ENCODE measurements at regions not wholly inside any gene's neighbourhood (a gene's known extent, or its start where the extent isn't known, plus 50 kb on each side); places are given as distances from the start of the nearest gene placed in this dataset.
A peak's percentile ranks its signal among the peaks of the same experiment; 100 is the strongest.
"Not testable (repeated sequence)": the region's sequence is repeated elsewhere in the genome, so short reads cannot be mapped to it uniquely, and the experiment has no call there.

GRCh38 chrX:81959964-81960363, 758.1 kb downstream of the SH3BGRL start:
- Histone ChIP-seq H3K27ac (ENCODE audit: low read length) (no peak overlapping the region), H3K27me3 (ENCODE audit: low read depth, low read length) (no peaks in the 10 kb centered on the region), H4K20me1 (ENCODE audit: insufficient read depth, low read length) (no peaks in the 10 kb centered on the region), H3K4me2 (ENCODE audit: low read length) (no peak overlapping the region), H3K9ac (ENCODE audit: low read length) (no peak overlapping the region), H3K4me1 (ENCODE audit: low read length) (0 out of 2 replicates have a peak, but pooled peaks cover 6% of the 10 kb centered on the region), H3K4me3 (ENCODE audit: low read length) (no peak overlapping the region), H2AFZ (ENCODE audit: low read depth, low read length) (no peak overlapping the region; the same call in 1 of the 2 replicates), H3K36me3 (replicated peaks; ENCODE audit: low read depth, low read length) (no peaks in the 10 kb centered on the region), H3K79me2 (ENCODE audit: low read length) (no peaks in the 10 kb centered on the region), H3K9me3 (ENCODE audit: insufficient read depth, low read length) (no peaks in the 10 kb centered on the region)
- TF ChIP-seq EZH2phosphoT487 (IDR thresholded peaks at IDR 0.05; ENCODE audit: low read depth) (no peak), CTCF (IDR thresholded peaks at IDR 0.05; ENCODE audit: low read depth, low read length) (no peak)

GRCh38 chrX:81974413-81974812, 772.5 kb downstream of the SH3BGRL start:
- H3K9ac ChIP-seq (ENCODE audit: low read length) = not testable (repeated sequence)

GRCh38 chrX:81979806-81980515, 778.1 kb downstream of the SH3BGRL start:
- Histone ChIP-seq H3K36me3 (replicated peaks; ENCODE audit: low read depth, low read length) (no peaks in the 10 kb centered on the region), H3K4me3 (ENCODE audit: low read length) (no peak overlapping the region), H3K79me2 (ENCODE audit: low read length) (no peaks in the 10 kb centered on the region), H4K20me1 (ENCODE audit: insufficient read depth, low read length) (no peaks in the 10 kb centered on the region), H3K27ac (ENCODE audit: low read length) (no peak overlapping the region), H2AFZ (ENCODE audit: low read depth, low read length) (no peak overlapping the region), H3K4me1 (ENCODE audit: low read length) (peaks cover 7% of the 10 kb centered on the region; the same call in 1 of the 2 replicates), H3K9ac (ENCODE audit: low read length) (no peak overlapping the region), H3K27me3 (ENCODE audit: low read depth, low read length) (no peaks in the 10 kb centered on the region), H3K4me2 (ENCODE audit: low read length) (peak overlapping the region; percentile 22; the same call in 1 of the 2 replicates), H3K9me3 (ENCODE audit: insufficient read depth, low read length) (no peaks in the 10 kb centered on the region)
- TF ChIP-seq EZH2phosphoT487 (IDR thresholded peaks at IDR 0.05; ENCODE audit: low read depth) (no peak), CTCF (IDR thresholded peaks at IDR 0.05; ENCODE audit: low read depth, low read length) (no peak)

More at GRCh38 chrX:81974413-81974812, 772.5 kb downstream of the SH3BGRL start:
- not testable (repeated sequence) for H3K36me3 ChIP-seq (replicated peaks; ENCODE audit: low read depth, low read length); H3K27ac ChIP-seq (ENCODE audit: low read length); H3K4me3 ChIP-seq (ENCODE audit: low read length); H3K4me2 ChIP-seq (ENCODE audit: low read length); H3K79me2 ChIP-seq (ENCODE audit: low read length); H2AFZ ChIP-seq (ENCODE audit: low read depth, low read length); H4K20me1 ChIP-seq (ENCODE audit: insufficient read depth, low read length); H3K9me3 ChIP-seq (ENCODE audit: insufficient read depth, low read length); H3K4me1 ChIP-seq (ENCODE audit: low read length); H3K27me3 ChIP-seq (ENCODE audit: low read depth, low read length)

- H3K27me3 ChIP-seq (ENCODE audit: low read depth, low read length); H3K36me3 ChIP-seq (replicated peaks; ENCODE audit: low read depth, low read length); H4K20me1 ChIP-seq (ENCODE audit: insufficient read depth, low read length); H3K4me1 ChIP-seq (ENCODE audit: low read length); H3K9ac ChIP-seq (ENCODE audit: low read length); H3K4me2 ChIP-seq (ENCODE audit: low read length); H3K79me2 ChIP-seq (ENCODE audit: low read length); H3K9me3 ChIP-seq (ENCODE audit: insufficient read depth, low read length); H3K4me3 ChIP-seq (ENCODE audit: low read length); H3K27ac ChIP-seq (ENCODE audit: low read length); H2AFZ ChIP-seq (ENCODE audit: low read depth, low read length): not testable (repeated sequence)
These were observed 785.3 kb downstream of the SH3BGRL start for GRCh38 chrX:81987217-81987616.

- Histone ChIP-seq H3K9ac (ENCODE audit: low read length) (no peak overlapping the region), H3K79me2 (ENCODE audit: low read length) (no peaks in the 10 kb centered on the region), H3K4me3 (ENCODE audit: low read length) (no peak overlapping the region), H4K20me1 (ENCODE audit: insufficient read depth, low read length) (no peaks in the 10 kb centered on the region), H3K27me3 (ENCODE audit: low read depth, low read length) (no peaks in the 10 kb centered on the region), H3K4me1 (ENCODE audit: low read length) (no peaks in the 10 kb centered on the region), H3K4me2 (ENCODE audit: low read length) (no peak overlapping the region), H3K36me3 (replicated peaks; ENCODE audit: low read depth, low read length) (no peaks in the 10 kb centered on the region), H2AFZ (ENCODE audit: low read depth, low read length) (no peak overlapping the region), H3K27ac (ENCODE audit: low read length) (no peak overlapping the region), H3K9me3 (ENCODE audit: insufficient read depth, low read length) (no peaks in the 10 kb centered on the region)
- TF ChIP-seq EZH2phosphoT487 (IDR thresholded peaks at IDR 0.05; ENCODE audit: low read depth) (no peak), CTCF (IDR thresholded peaks at IDR 0.05; ENCODE audit: low read depth, low read length) (no peak)
These were observed 794.3 kb downstream of the SH3BGRL start for GRCh38 chrX:81996166-81996565.

All from OCI-LY3 (cell line).